HL-60 (cell line): ENCODE measurements at regions not wholly inside any gene's neighbourhood (a gene's known extent, or its start where the extent isn't known, plus 50 kb on each side); places are given as distances from the start of the nearest gene placed in this dataset.
"Not testable (repeated sequence)": the region's sequence is repeated elsewhere in the genome, so short reads cannot be mapped to it uniquely, and the experiment has no call there.

Source experiments
- DNase-seq, 2 experiments: peaks; one replicate each; pipeline ENCODE4 v3.0.0-alpha.2; 2010 to 2020; ENCODE audit warnings: low read depth in 1 of 2, low spot score in 1 of 2
- H3K27ac ChIP-seq: fragments of 250-450 bp; sonication (Bioruptor Pico); replicated peaks from 2 replicates; pipeline ENCODE4 v1.5.1; 2020; ENCODE audit warnings: mild to moderate bottlenecking, moderate library complexity
- H3K27me3 ChIP-seq: fragments of 250-450 bp; sonication (Bioruptor Pico); 2 replicates; pipeline ENCODE4 v1.5.1; 2021; ENCODE audit warnings: mild to moderate bottlenecking, moderate library complexity; ENCODE audit not compliant: insufficient read depth, poor library complexity, severe bottlenecking
- H3K4me3 ChIP-seq: replicated peaks from 2 replicates; pipeline ENCODE4 v1.5.1; 2011; ENCODE audit warnings: mild to moderate bottlenecking, control low read depth, low read length; ENCODE audit not compliant: insufficient read depth
- CTCF ChIP-seq: IDR thresholded peaks from one replicate; pipeline ENCODE4 v1.5.1; 2011; ENCODE audit warnings: low read length, control low read depth, inconsistent platforms; ENCODE audit not compliant: insufficient read depth
- GABPA ChIP-seq: IDR thresholded peaks from 2 replicates; pipeline ENCODE4 v1.6.1; 2012; ENCODE audit warnings: low read depth
- POLR2AphosphoS5 ChIP-seq: IDR thresholded peaks from 2 replicates; pipeline ENCODE4 v1.6.1; 2012; ENCODE audit warnings: low read depth
- REST ChIP-seq: IDR thresholded peaks from 2 replicates; pipeline ENCODE4 v1.6.1; 2012; ENCODE audit warnings: low read depth; ENCODE audit not compliant: insufficient replicate concordance
- SPI1 ChIP-seq: IDR thresholded peaks from 2 replicates; pipeline ENCODE4 v1.6.1; 2012; ENCODE audit warnings: low read depth, mild to moderate bottlenecking, borderline replicate concordance

GRCh38 chr6:25156123-25156522, 123.1 kb upstream of the CARMIL1 start:
- no peak overlapping the region for H3K27ac ChIP-seq
- no peak for DNase-seq
- no peak for TF ChIP-seq REST
- TF ChIP-seq POLR2AphosphoS5: no peak
- no peak for TF ChIP-seq SPI1
- TF ChIP-seq GABPA: no peak
- TF ChIP-seq CTCF: no peak
- H3K4me3 ChIP-seq: no peak overlapping the region
- no peaks in the 10 kb centered on the region for H3K27me3 ChIP-seq

- Histone ChIP-seq H3K27me3 (no peaks in the 10 kb centered on the region), H3K27ac (no peak overlapping the region), H3K4me3 (no peak overlapping the region)
- TF ChIP-seq POLR2AphosphoS5 (no peak), CTCF (no peak), REST (no peak), GABPA (no peak), SPI1 (no peak)
- DNase-seq: no peak
Observed at GRCh38 chr6:25157183-25157582, 122.0 kb upstream of the CARMIL1 start.

GRCh38 chr6:25157842-25158241, 121.3 kb upstream of the CARMIL1 start:
- Histone ChIP-seq H3K4me3 (no peak overlapping the region), H3K27me3 (no peaks in the 10 kb centered on the region), H3K27ac (no peak overlapping the region)
- no peak for DNase-seq
- TF ChIP-seq SPI1 (0 out of 2 replicates have a peak, but pooled peaks have one; percentile 11), REST (no peak)

- not testable (repeated sequence) for H3K27ac ChIP-seq, DNase-seq, H3K27me3 ChIP-seq, H3K4me3 ChIP-seq
Observed at GRCh38 chr6:25160134-25160533, 119.0 kb upstream of the CARMIL1 start.
